ENCODE measurements at regions not wholly inside any gene's neighbourhood (a gene's known extent, or its start where the extent isn't known, plus 50 kb on each side); places are given as distances from the start of the nearest gene placed in this dataset.

DNA sequence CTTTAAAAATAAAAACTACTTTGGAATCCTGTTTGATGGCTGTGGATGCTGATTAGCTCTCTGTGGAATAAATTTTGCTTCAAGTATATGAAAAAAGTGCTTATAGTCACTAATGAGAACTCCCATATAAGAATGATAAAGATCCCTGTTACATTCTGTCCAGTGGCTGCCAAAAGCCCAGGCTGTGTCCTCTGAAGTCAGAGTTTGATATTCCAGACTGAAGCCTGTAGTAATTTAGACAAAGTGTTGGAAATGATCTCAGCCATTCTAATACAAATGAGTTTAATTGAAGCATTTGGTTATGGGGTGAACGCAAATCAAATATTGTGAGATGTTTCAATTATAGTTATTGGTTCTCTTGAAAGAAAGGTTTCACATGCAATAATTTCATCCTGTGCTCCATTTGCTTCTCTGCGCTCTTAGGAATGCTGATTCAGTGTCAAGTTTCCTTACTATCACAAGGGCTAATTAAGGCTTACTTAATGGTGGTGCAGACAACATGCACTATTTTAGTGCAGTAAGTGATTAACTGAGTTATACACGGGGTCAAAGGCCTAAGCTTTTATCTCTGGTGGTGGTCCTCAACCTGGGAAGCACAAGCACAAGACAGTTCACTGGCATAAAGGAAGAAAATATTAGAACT, 867.6 kb downstream of the SORCS1 start:
- Histone ChIP-seq H3K27me3 (no peaks in the 10 kb centered on the region), H3K4me3 (no peak overlapping the region), H3K4me1 (no peaks in the 10 kb centered on the region), H3K9me3 (no peaks in the 10 kb centered on the region), H3K36me3 (no peaks in the 10 kb centered on the region), H3K27ac (no peak overlapping the region)
- in situ Hi-C loops (cut with MboI; ENCODE audit: low pct_ligation_motif_present in 1 of 4, low pct_unique_long_range_greater_than_20kb in 1 of 4, low sequenced_read_pairs in 3 of 4), result no loop called here
- DNase-seq, result no peak
- WGBS, 2 donors (ENCODE audit: low coverage in 1 of 2), result 52 to 55% methylated on average over 3 of the region's 3 CpGs
- TF ChIP-seq POLR2AphosphoS5 (IDR thresholded peaks at IDR 0.05) (no peak), EP300 (IDR thresholded peaks at IDR 0.05; ENCODE audit: low read depth) (no peak), POLR2A (IDR thresholded peaks at IDR 0.05) (no peak)
- TF ChIP-seq, protein P1, sequence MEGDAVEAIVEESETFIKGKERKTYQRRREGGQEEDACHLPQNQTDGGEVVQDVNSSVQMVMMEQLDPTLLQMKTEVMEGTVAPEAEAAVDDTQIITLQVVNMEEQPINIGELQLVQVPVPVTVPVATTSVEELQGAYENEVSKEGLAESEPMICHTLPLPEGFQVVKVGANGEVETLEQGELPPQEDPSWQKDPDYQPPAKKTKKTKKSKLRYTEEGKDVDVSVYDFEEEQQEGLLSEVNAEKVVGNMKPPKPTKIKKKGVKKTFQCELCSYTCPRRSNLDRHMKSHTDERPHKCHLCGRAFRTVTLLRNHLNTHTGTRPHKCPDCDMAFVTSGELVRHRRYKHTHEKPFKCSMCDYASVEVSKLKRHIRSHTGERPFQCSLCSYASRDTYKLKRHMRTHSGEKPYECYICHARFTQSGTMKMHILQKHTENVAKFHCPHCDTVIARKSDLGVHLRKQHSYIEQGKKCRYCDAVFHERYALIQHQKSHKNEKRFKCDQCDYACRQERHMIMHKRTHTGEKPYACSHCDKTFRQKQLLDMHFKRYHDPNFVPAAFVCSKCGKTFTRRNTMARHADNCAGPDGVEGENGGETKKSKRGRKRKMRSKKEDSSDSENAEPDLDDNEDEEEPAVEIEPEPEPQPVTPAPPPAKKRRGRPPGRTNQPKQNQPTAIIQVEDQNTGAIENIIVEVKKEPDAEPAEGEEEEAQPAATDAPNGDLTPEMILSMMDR (IDR thresholded peaks at IDR 0.05), result no peak
- intact Hi-C loops (cut with DNase I; ENCODE audit: low total_unique reads), result no loop called here

DNA sequence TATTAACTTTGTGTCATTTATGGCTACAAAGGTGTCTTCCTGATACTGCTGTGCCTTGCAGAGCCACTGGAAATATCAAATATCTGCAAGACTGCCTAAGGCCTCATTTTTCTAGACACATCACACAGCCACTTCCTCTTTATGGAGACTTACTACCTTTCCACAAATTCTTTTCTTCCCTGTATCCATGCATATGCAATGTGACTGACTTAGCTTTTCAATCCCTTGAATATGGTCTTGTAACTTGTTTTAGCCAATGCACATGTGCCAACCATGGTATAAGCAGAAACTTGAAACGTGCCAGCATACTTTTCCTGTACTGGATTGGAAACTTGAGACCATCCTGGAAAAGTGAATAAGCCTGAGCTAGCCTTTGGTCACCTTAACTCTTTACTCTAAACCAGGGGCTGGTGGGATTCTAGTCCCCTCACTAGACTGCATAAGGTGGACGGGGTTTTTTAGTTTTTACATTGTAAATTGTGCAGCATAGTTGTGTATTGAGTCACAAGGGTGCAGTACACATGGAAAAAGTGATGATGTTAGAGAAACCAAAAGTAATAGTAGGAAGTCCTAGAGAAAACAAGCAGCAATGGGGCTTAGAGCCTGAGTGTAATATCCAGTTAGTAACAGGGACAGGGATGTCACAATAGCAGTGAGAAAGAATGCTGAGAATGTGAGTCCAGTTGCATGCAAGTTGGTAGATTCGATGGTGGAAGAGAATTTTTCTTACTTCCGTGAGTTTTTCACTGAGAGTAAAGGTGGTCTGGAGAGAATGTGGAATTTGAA, 879.5 kb downstream of the SORCS1 start:
- TF ChIP-seq POLR2A (IDR thresholded peaks at IDR 0.05) (no peak), EP300 (IDR thresholded peaks at IDR 0.05; ENCODE audit: low read depth) (no peak)
- TF ChIP-seq, protein P1 (IDR thresholded peaks at IDR 0.05), result no peak
- Histone ChIP-seq H3K36me3 (no peaks in the 10 kb centered on the region), H3K4me3 (no peak overlapping the region), H3K27ac (no peak overlapping the region), H3K9me3 (no peaks in the 10 kb centered on the region), H3K4me1 (no peaks in the 10 kb centered on the region), H3K27me3 (no peaks in the 10 kb centered on the region)
- intact Hi-C loops (cut with DNase I; ENCODE audit: low total_unique reads) (no loop called here), in situ Hi-C loops (cut with MboI; ENCODE audit: low pct_ligation_motif_present in 1 of 4, low pct_unique_long_range_greater_than_20kb in 1 of 4, low sequenced_read_pairs in 3 of 4) (no loop called here)
- DNase-seq, result no peak
- 30 to 51% methylated on average over 3 to 4 of the region's 4 CpGs for WGBS, 2 donors (ENCODE audit: low coverage in 1 of 2)

DNA sequence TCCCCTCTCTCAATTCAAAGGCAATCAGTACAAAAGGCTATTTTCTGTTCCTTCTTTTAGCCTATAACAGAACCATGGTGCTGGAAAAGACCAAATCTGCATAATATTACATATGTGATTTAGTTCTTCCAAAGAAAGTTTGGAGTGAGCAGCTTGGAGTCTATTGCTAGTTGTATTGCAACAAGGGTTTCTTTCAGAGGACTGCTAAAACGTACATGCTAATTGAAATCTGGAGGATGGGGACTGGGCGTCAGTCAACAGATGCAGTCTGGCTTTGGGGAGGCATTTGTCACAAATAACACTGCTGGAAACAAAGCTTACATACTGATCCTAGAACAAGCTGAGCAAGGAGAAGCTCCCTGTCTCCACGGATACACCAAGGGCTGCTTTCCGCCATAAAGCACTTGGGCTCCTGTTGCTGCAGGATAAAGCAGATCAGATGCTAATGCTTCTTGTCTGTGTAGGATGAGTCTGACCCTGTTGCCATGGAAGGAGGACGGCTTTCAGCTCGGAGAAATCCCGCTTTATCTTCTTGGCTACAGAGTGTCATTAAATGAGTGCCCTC, 883.5 kb downstream of the SORCS1 start:
- 75 to 96% methylated on average over 3 to 7 of the region's 7 CpGs for WGBS, 2 donors (ENCODE audit: low coverage in 1 of 2)
- no peak for DNase-seq
- in situ Hi-C loops (cut with MboI; ENCODE audit: low pct_ligation_motif_present in 1 of 4, low pct_unique_long_range_greater_than_20kb in 1 of 4, low sequenced_read_pairs in 3 of 4), result no loop called here
- no peaks in the 10 kb centered on the region for H3K9me3 ChIP-seq
- H3K4me3 ChIP-seq, result no peak overlapping the region
- intact Hi-C loops (cut with DNase I; ENCODE audit: low total_unique reads), result no loop called here
- TF ChIP-seq, protein P1 (IDR thresholded peaks at IDR 0.05), result no peak
- no peak for TF ChIP-seq POLR2AphosphoS5 (IDR thresholded peaks at IDR 0.05)
- no peak for TF ChIP-seq POLR2A (IDR thresholded peaks at IDR 0.05)
- no peak for TF ChIP-seq EP300 (IDR thresholded peaks at IDR 0.05; ENCODE audit: low read depth)
- H3K27ac ChIP-seq, result no peak overlapping the region
- H3K27me3 ChIP-seq, result no peaks in the 10 kb centered on the region
- H3K36me3 ChIP-seq, result no peaks in the 10 kb centered on the region
- no peaks in the 10 kb centered on the region for H3K4me1 ChIP-seq

DNA sequence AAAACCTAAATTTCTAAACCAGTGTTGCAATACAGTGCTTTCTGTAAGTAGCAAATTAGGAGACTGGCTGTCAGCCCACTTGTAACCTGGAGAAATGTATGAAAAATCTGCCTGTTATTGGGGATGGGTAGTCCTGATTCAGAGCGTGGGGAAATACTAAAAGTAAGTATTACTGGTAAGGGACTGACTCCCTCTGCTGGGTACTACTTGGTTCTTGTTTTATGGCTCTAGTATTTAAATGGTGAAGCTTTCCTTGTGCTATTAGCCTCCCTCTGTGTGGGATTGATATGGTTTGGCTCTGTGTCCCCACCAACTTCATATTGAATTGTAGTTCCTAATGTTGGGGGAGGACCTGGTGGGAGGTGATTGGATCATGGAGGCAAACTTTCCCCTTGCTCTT, 886.1 kb downstream of the SORCS1 start:
- H3K36me3 ChIP-seq, result no peaks in the 10 kb centered on the region
- H3K9me3 ChIP-seq, result no peaks in the 10 kb centered on the region
- H3K27me3 ChIP-seq, result no peaks in the 10 kb centered on the region
- H3K4me3 ChIP-seq, result no peak overlapping the region
- 25 to 33% methylated on average over 1 of the region's 1 CpG for WGBS, 2 donors (ENCODE audit: low coverage in 1 of 2)
- intact Hi-C loops (cut with DNase I; ENCODE audit: low total_unique reads) (no loop called here), in situ Hi-C loops (cut with MboI; ENCODE audit: low pct_ligation_motif_present in 1 of 4, low pct_unique_long_range_greater_than_20kb in 1 of 4, low sequenced_read_pairs in 3 of 4) (no loop called here)
- no peak overlapping the region for H3K27ac ChIP-seq
- no peak for DNase-seq
- H3K4me1 ChIP-seq, result no peaks in the 10 kb centered on the region
- TF ChIP-seq, protein P1 (IDR thresholded peaks at IDR 0.05), result no peak
- TF ChIP-seq EP300 (IDR thresholded peaks at IDR 0.05; ENCODE audit: low read depth) (no peak), POLR2AphosphoS5 (IDR thresholded peaks at IDR 0.05) (no peak), POLR2A (IDR thresholded peaks at IDR 0.05) (no peak)
